Epithelial cell of prostate (primary cell): ENCODE measurements at regions not wholly inside any gene's neighbourhood (a gene's known extent, or its start where the extent isn't known, plus 50 kb on each side); places are given as distances from the start of the nearest gene placed in this dataset.

ENCODE experiments used
- DNase-seq: peaks from one replicate; pipeline ENCODE4 v3.0.0-alpha.2; 2011; ENCODE audit warnings: low read depth, low spot score
- H3K27ac ChIP-seq: fragments of 450-650 bp; 2 replicates; pipeline ENCODE4 v1.5.1; 2017; ENCODE audit warnings: mild to moderate bottlenecking

DNA sequence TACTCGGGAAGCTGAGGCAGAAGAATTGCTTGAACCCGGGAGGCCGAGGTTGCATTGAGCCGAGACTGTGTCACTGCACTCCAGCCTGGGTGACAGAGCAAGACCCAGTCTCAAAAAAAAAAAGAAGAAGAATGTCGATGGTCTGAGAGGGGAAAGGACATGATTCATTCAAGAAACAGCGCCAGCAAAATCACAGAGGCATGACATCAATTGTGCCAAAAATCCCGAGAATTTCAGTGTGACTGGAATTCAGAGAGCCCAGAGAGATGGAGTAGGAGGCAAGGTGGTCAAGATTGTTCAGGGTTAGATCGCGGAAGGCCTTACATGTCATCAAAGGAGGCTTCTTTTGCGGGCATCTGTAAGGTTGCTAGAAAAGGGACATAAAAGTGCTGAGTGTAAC is 483.3 kb downstream of the VRK1 start:
- no peak overlapping the region for H3K27ac ChIP-seq
- DNase-seq = no peak

DNA sequence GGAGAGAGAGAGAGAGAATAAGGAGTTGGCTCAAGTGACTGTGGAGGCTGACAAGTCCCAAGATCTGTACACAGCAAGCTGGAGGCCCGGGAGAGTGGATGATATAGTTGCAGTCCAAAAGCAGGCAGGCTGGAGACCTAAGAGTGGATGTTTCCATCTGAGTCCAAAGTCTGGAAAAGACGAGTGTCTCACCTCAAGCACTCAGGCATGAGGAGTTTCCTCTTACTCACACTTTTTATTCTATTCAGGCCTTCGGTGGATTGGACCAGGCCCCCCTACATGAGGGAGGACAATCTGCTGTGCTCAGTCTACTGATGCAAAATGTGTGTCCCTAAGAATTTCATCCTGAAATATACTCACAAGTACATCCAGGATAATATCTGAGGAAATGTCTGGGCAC is 484.6 kb downstream of the VRK1 start:
- no peak overlapping the region for H3K27ac ChIP-seq
- DNase-seq = no peak

DNA sequence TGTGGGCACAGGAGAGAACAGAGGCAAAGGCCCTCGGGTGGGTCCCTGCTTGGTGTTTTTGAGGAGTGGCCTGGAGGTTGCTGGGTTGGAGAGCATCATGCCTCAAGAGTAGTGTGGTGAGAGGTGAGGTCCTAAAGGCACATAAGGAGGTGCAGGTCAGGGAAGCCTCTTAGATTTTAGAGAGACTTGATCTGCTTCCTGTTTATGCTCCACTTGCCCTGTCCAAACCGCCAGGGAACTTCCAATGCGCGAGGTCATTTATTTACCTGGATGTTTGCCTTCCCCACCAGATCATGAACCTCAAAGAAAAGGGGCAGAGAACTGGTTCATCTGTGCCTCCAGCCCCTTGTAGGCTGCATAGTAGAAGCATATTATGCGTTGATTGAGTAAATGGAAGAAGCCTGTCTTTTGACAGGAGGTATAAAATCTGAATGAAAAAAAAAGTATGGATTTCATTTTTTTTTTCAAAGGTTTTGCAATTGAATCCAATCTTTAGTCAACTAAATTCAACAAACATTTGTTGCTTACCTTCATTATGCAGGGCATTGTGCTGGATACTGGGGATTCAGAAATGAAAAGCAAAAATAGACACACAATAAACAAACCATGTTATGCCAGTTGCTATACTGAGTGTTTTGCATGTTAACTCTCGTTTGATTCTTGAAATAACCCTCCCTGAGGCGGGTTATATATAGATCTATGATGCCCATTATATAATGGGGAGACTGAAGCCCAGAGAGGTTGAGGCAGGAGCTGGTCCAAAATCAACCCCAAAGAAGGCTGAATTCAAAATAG is 485.2 kb downstream of the VRK1 start:
- DNase-seq = no peak
- no peak overlapping the region for H3K27ac ChIP-seq

DNA sequence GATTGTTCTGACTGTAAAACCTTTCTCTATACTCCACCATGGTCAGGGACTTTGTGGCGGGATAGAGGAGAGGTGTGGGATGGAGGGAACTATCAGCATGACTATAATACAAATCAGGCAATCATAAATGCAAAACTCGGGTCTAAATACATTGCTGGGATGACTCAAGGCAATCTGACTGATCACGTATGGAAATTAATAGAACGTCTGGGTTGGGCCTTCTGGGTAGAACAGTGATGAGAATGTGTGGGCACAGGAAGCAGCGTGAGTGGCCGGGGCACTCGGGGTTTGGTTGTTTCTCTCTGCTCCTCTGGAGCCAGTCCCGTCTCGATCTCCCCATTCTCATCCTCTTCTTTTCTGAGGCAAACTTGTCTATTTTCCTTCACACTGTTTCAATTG is 485.8 kb downstream of the VRK1 start:
- no peak for DNase-seq
- H3K27ac ChIP-seq = no peak overlapping the region

DNA sequence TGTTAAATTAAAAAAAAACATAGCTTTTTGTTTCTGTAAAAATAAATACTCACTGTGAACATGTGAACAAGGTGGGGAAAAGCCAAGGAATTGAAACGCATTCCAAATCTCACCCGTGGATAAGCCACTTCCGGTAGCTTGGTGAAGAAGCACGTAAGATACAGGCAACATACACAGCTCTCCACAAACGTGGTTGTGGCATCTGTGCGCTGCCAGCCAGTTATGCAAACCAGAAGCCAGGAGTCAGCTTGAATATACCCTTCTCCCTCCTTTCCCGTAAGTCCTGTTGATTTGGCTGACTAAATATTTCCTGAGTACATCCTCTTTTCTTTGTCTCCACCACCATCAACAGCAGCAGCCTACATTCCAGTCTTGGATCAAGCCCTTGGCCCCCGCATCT is 486.2 kb downstream of the VRK1 start:
- no peak overlapping the region for H3K27ac ChIP-seq
- DNase-seq = no peak

DNA sequence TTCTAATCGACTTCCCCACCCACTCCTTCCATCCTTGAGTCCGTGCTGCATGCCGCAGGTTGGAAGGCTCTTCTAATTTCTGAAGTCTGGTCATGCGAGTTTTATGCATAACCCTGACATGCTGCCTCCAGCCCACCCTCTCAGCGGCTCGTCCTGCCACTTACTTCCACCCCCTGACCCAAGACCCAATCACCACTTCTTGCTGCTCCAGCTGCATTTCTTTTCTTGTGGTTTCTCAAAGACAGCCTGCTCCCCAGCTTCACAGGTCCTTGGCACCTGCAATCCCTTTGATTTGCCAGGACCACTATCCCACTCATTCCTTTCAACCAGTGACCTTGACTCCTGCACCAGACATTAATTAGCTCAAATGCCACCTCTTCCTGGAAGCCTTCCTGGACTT is 486.7 kb downstream of the VRK1 start:
- no peak for DNase-seq
- no peak overlapping the region for H3K27ac ChIP-seq

DNA sequence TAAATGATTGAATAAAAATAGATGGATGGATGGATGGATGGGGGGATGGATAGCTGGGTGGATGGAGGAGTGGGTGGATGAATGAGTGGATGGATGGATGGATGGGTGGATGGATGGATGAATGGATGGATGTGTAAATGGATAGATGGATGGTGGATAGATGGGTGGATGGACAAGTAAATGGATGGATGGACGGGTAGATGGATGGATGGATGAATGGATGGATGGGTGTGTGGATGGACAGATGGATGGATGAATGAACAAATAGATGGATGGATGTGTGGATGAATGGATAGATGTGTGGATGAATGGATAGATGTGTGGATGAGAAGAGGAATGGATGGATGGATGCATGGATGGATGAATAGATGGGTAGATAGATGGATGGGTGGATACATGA is 490.8 kb downstream of the VRK1 start:
- DNase-seq = no peak
- no peak overlapping the region for H3K27ac ChIP-seq

DNA sequence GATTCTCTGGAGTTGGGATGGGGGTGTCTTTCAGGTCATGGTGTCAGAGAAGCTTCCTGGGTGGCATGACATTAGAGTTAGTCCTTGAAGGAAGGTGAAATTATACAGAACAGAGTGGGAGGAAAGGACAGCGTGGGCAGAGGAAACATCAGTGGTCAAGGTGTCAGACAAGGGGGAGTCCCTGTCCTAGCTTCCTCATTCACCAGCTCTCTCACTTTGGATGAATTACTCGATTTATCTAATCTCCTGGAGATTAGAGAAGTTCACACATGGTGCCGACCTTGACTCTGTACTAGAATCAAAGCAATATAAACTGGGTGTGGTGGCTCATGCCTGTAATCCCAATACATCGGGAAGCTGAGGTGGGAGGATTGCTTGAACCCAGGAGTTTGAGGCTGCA is 492.9 kb downstream of the VRK1 start:
- DNase-seq = no peak

DNA sequence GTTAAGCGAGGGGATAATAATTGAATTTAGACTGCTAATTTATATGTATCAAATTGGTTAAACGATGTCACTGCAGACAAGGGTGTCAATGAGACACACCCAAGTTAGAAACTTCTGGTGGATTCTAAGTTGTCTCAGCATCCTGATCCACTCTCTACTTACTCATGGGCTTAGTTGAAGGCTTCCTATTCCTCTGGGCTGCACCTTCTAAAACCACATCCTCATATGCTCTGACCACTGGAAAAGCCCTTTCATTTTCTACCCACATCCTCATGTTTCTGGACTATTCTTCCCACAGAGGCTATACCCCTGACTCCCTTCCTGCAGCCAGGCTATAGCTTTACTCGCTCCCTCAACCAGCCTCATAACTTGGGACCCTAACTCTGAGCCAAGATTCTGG is 493.8 kb downstream of the VRK1 start:
- DNase-seq = no peak
- H3K27ac ChIP-seq = no peak overlapping the region

More for the DNA sequence above, 492.9 kb downstream of the VRK1 start:
- H3K27ac ChIP-seq = no peak overlapping the region

DNA sequence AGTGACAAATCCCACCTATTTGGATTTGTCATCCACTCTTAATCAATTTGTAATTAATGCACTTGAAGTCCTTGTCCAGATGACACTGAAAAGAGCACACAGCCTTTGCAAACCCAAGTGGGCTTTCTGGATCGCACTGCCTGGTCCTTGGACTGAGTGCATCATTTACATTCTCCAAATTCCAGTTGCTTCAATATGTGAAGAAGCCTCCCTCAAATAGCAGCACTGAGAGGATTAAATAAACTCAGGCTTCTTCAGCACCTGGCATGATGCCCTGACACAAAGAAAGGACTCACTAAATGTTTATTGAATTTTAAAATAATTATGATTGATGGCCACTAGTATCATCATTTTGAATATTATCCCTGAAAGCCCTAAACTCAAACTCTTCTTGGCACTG is 496.5 kb downstream of the VRK1 start:
- DNase-seq = no peak
- no peak overlapping the region for H3K27ac ChIP-seq

DNA sequence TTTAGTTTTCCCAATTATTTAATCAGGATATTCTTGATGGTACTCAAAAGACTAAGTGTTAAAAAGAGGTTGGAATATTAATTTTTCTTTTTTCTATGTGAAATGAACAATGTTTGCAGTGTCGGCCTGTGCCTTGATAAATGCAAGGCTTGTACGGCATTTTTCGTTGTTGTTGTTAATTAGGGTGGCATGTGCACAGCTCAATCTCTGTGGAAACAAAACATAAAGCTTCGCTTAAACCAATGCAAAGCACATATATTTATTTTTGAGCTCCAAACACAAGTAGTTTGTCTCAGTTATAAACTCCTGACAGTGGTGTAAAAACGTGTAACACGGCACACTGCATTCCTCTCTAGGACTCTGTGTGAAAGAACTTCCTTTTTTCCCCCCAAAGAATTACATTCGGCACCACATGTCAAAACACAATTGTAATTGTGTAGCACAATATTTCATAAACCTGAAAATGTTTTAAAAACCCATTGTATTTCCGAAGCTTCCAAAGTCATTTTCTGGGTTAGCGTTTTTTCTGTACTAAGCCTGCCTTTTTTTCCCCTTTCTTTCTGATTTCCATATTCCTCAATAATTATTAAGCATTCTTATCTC is 498.0 kb downstream of the VRK1 start:
- no peak overlapping the region for H3K27ac ChIP-seq
- no peak for DNase-seq

DNA sequence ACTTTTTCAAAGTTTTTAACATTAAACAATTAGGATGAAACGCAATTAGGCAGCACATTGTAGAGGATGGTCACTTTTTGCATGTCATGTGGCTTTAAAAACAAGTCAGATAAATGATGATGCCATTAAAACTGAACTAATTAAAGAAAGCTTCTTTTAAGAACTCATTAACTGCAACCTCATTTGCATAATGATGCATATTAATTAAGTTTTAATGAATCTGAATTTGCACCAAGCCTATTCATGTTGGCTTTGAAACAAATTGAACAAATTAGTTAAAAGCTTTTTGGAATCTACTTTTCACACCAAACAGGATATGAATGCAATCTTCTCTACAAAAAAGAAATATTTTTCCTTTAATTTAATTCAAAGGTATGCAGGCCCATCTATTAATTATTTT is 499.0 kb downstream of the VRK1 start:
- DNase-seq = no peak
- no peak overlapping the region for H3K27ac ChIP-seq

DNA sequence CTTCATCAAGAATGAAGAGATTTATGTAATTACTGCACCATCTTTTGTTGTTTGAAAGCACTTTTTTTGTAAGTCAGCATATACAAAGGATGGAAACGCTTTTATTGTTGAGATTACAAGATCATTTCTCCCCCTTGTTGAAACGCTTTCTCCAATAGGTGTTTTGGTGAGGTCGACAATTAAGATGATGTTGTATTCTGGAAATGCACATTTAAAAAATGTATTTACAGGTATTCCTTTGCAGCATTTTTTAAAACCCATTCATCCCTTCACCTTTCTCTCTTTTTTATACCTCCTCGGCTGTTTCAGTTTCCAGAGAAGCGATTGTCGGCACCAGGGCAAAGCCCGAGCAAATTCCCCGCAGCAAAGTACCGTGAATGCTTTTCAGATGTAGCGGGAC is 499.9 kb downstream of the VRK1 start:
- no peak overlapping the region for H3K27ac ChIP-seq
- DNase-seq = no peak

DNA sequence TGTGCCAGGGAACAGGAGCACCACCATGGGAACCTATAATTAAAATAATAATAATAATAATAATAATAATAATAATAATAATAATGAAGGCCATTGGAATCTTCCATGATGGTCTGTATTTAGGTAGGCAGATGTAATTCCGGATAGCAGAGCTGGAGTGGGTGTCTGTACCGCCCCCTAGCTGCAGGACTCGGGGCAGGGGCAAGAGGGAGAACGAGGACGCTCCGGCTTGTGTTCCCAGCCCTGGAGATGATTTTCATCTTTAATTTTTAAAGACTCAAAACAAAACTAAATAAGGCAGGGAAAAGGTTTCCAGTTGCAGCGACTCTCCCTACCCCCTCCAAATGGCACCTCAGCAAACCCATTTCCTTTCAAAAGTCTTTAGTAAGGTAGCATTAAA is 501.1 kb downstream of the VRK1 start:
- no peak overlapping the region for H3K27ac ChIP-seq
- DNase-seq = no peak

DNA sequence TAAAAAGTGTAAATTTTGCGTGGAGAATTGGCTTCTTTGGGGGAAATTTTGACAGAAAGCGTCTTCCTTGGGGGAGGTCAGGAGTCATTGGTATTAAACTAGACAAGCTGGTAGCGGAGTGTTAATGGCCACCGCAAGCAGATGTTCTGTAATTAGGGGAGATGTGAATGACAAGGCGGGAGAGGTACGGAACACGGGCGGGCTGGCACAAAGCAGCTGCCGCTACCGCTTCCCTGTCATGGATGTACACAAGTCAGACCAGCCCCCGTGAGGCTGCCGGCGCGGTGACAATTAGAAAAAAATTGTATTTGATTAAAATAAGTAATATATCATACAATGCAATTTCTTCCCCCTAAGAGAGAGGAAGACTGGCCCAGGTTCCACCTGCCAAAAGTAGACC is 501.6 kb downstream of the VRK1 start:
- no peak overlapping the region for H3K27ac ChIP-seq
- no peak for DNase-seq

DNA sequence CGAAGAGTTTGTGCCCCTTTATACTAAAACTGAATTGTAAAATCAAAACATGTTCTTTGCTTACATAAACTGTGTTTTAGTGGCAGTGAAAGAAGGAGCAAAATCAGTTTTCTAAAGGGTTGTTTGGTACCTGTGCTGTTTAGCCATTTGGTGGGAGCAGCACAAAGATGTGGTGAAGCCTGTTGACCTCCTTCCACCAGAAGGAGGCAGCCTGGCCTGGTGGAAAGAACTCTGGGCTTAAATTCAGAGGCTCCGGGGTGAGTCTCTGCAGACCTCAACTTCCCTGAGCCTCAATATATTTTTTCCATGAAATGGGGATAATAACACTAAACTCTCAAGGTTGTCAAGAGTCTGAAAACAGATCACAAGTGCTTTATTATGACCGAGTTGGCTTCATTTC is 502.5 kb downstream of the VRK1 start:
- H3K27ac ChIP-seq = no peak overlapping the region
- DNase-seq = no peak

DNA sequence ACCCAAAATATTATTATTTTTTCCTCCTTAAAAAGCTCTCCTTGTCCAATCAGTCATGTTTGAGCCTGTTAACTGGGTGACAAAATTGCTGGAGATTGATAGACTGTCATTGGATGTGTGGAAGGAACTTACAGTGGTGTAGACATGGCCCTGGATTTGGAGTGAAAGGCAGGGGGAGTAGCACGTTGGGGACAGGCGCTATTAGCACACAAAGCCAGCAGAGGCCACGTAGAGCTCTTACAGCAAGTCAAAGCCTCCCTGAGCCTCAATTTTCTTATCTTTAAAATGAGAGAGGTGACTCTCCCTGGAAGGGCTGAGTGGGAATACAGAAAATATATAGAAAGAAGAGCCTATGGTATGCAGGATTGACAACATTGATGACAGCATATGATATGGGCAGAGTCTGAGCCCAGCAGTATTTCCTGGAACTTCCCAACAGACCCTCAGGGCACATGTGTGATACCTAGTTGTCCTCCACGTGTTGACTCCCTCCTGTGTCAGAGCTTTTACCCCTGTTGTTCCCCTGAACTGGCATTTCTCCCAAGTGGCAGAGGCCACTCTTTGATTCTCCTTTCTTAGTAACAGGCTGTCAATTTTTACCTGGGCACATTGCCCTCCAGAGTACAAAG is 504.9 kb downstream of the VRK1 start:
- no peak for DNase-seq

DNA sequence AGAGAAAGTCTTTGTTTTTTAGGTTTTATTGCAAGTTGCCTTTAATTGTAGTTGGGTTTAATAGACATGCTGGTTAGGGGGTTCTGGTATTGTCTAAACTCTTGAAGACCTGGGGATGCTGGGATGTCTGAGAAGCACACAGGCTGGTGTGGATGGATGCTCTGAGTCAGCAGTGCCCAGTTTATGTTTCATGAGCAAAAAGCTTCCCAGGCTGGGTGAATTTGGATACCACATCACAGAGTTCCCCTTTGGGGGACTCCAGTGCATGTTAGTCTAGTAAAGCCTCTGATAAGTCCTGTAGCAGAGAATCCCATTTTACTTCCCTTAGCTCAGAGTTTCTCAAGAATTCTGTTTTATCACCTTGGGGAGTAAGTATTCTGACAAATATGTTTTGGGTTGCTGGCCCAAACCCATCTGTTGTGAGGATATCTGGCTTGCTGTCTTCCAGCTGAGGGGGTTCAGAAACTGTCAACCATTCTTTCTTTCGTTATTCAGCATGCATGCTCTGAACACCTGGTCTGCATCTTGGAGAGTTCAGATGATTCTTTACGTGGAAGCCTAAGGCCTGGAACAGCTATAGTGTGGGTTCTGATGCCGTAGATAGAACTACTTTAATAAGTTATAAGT is 509.1 kb downstream of the VRK1 start:
- no peak for DNase-seq
- H3K27ac ChIP-seq = no peak overlapping the region

More for the DNA sequence above, 504.9 kb downstream of the VRK1 start:
- H3K27ac ChIP-seq = no peak overlapping the region

DNA sequence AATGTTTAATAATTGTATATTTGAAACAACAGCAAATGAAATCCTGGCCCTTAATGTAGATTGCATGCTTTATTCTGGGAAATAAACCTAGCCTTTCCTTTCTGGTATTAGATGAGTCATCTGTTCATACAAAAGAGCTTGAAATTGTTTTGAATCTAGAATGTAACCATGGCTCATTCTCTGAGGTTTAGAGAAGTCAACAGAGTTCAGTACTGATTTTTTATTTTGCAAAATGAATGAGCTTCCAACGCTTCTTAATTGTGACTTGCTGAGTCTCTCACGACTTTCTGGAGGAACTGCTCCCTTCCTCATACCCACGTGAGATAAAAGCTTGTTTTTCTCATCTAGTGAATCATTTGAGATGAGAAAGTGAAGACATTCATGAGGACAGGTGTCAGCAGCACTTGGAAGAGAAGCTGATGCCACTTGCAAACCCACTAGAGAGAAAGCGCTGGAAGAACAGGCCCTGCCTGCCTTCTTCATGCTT is 509.6 kb downstream of the VRK1 start:
- no peak overlapping the region for H3K27ac ChIP-seq
- DNase-seq = no peak

DNA sequence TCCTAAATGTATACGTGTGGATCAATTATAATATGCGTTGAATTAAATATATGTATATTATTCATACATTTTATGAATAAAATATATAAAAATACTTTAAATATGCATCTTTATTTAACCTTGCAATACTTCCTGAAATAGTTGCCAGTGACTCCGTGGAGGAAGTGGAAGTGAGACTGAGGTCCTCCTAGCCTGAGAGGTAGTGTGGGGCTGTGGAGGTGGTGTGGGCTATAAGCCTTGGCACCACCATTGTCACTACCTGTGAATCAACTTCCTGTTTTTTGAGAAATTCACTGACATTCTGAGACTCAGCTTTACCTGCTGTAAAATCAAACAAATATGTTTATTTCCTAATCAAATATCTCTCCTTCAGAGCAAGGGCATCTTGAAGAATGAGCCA is 514.2 kb downstream of the VRK1 start:
- DNase-seq = no peak
- no peak overlapping the region for H3K27ac ChIP-seq

DNA sequence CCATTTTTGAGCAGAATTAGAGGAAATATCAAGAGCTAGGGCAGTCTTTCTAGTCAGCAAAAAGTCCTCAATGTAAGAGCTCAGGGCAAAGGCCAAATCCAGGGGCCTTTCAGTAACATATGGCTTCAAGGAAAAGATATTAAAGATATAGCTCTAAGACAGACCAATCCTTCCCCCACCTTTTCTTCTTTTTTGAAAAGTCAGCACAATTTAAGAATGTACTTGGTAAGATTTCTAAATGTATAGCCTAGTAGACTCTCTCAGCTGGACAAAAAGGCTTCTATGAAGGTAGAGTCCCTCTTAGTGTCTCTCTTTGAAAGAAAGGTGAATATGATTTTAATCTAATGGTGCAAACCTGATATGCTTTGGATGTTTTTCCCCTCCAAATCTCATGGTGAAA is 515.7 kb downstream of the VRK1 start:
- no peak for DNase-seq
- H3K27ac ChIP-seq = no peak overlapping the region
